GM06990 (cell line): ENCODE measurements at regions not wholly inside any gene's neighbourhood (a gene's known extent, or its start where the extent isn't known, plus 50 kb on each side); places are given as distances from the start of the nearest gene placed in this dataset.

Experiments used
- DNase-seq: peaks from one replicate; pipeline ENCODE4 v3.0.0-alpha.2; 2011; ENCODE audit not compliant: insufficient read length; ENCODE audit errors: extremely low read depth
- H3K27me3 ChIP-seq: replicated peaks from 2 replicates; pipeline ENCODE4 v1.6.0; 2011; ENCODE audit warnings: low read length; ENCODE audit not compliant: control insufficient read depth, insufficient read depth
- H3K36me3 ChIP-seq: 2 replicates; pipeline ENCODE4 v1.5.1; 2011; ENCODE audit warnings: low read length; ENCODE audit not compliant: control insufficient read depth, insufficient read depth
- H3K4me3 ChIP-seq: replicated peaks from 2 replicates; pipeline ENCODE4 v1.5.1; 2011; ENCODE audit warnings: low read depth, mild to moderate bottlenecking, control low read depth, low read length
- CTCF ChIP-seq: IDR thresholded peaks from 2 replicates; pipeline ENCODE4 v1.5.1; 2011; ENCODE audit warnings: low read length, control low read depth, mild to moderate bottlenecking, inconsistent platforms; ENCODE audit not compliant: insufficient read depth, poor library complexity, severe bottlenecking

GRCh38 chr7:45509222-45509621 lies 64.9 kb upstream of the ADCY1 start:
- TF ChIP-seq CTCF: no peak
- H3K36me3 ChIP-seq: no peaks in the 10 kb centered on the region
- no peak for DNase-seq
- no peak overlapping the region for H3K4me3 ChIP-seq
- H3K27me3 ChIP-seq: no peaks in the 10 kb centered on the region

- Histone ChIP-seq H3K36me3 (no peaks in the 10 kb centered on the region), H3K4me3 (no peak overlapping the region), H3K27me3 (no peaks in the 10 kb centered on the region)
- TF ChIP-seq CTCF: no peak
- no peak for DNase-seq
Measured at GRCh38 chr7:45511721-45512597, 62.2 kb upstream of the ADCY1 start.

GRCh38 chr7:45514944-45515343 lies 59.2 kb upstream of the ADCY1 start:
- Histone ChIP-seq H3K4me3 (no peak overlapping the region), H3K27me3 (no peaks in the 10 kb centered on the region), H3K36me3 (no peaks in the 10 kb centered on the region)
- TF ChIP-seq CTCF: no peak
- no peak for DNase-seq

GRCh38 chr7:45515346-45515745 lies 58.8 kb upstream of the ADCY1 start:
- no peak for DNase-seq
- Histone ChIP-seq H3K27me3 (no peaks in the 10 kb centered on the region), H3K36me3 (no peaks in the 10 kb centered on the region), H3K4me3 (no peak overlapping the region)
- TF ChIP-seq CTCF: no peak
